G401 (cell line): ENCODE measurements at regions not wholly inside any gene's neighbourhood (a gene's known extent, or its start where the extent isn't known, plus 50 kb on each side); places are given as distances from the start of the nearest gene placed in this dataset.

Source experiments
- DNase-seq: peaks from one replicate; pipeline ENCODE4 v3.0.0-alpha.2; 2015; ENCODE audit warnings: low spot score
- in situ Hi-C: cut with HindIII; loops from 2 replicates; pipeline ENCODE4 v1.10.0; 2016; ENCODE audit warnings: low sequenced_read_pairs, mixed read lengths

DNA sequence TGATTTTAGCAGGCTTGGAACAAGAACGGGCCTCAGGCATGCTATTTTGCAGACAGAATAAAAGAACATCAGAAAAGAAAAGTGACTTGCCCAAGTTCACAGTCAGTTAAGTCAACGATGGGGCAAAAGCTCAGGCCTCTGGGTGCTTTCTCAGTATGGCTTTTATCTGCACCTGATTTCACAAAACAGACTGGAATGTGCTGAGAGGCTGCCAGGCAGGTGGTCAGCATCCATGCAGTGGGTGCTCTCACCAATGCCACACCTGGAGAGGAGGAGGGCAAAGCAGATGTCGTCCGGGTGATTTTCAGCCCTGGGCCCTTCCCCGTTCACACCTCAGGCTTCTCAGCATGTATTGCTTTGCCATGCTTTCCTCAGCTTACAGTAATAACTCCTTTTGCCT lies 854.6 kb downstream of the RNF144A start:
- DNase-seq = no peak
- in situ Hi-C loops = no loop called here

DNA sequence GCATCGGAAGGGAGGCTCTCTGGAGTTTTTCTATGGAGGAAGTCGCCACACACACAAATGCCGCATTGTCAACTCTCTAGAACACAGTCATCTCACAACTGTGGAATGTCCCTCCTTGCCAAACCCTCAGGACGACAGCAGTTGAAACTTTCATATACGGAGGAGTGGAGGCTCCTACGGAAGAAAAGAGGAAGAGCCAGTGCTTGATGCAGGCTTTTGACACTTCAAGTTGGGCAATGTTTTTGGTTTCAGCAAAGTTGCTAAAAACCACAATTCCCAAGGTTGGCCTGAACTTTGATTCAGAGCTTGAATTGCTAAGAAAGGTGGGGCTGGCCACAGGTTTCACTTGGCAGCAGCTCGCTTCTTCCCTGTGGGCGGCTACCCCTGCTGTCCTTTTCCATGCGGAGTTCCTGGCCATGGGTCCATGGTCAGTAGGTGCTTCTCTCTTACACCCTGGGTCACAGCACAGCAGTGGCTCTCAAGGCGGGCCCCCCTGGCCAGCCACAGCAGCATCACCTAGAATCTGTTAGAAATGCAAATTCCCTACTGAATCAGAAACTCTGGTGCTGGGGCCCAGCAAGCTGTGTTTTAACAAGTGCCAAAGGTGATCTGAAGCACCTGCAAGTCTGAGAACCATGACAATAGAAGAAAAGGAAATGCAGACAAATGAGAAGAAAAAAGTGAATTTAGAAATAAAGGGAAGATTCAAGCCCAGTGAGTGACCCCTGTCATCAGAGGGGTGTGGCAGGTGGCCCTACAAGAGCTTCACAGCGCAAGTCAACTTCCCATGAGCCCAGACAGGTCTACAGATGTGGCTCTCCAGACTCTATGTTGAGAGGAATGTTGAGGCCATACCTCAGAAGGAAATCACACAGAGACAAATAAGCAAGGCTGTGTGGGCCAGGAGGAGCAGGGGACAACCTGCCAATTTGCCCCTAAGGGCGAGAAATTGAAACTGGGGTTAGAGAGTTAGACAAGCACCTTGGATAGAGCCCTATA lies 856.4 kb downstream of the RNF144A start:
- no peak for DNase-seq
- in situ Hi-C loops = no loop called here

DNA sequence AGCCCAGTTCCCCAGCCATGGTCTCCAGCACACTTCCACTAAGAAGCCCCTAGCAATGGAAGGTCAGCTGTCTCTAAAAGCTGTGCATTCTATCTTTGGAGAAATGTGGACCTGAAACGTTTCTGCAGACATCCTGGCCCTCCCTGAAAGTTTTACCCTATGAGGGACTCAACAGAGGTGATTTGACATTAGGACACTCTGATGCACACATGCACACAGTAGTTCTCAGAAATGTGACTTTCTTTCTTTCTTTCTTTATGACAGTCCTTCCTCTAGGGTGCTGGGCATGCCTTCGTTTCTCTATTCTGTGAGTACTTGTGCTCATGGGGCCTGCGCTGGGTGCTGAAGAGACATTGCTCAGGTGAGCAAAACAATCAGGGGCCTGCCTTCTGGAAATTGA lies 857.3 kb downstream of the RNF144A start:
- in situ Hi-C loops = no loop called here
- DNase-seq = no peak

DNA sequence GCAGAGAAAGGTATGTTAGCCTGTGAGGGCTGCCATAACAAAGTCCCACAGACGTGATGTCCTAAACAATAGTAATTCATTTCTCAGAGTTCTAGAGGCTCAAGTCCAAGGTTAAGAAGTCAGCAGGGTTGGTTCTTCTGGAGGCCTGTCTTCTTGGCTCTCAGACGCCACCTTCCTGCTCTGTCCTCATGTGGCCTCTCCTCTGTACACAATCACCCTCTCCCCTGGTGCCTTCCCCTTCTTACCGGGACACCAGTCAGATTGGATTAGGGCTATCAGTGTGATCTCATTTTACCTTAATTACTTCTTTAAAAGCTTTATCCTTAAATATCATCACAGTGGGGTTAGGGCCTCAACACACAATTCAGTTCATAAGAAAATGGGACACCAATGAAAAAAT lies 860.5 kb downstream of the RNF144A start:
- no peak for DNase-seq
- in situ Hi-C loops = no loop called here

DNA sequence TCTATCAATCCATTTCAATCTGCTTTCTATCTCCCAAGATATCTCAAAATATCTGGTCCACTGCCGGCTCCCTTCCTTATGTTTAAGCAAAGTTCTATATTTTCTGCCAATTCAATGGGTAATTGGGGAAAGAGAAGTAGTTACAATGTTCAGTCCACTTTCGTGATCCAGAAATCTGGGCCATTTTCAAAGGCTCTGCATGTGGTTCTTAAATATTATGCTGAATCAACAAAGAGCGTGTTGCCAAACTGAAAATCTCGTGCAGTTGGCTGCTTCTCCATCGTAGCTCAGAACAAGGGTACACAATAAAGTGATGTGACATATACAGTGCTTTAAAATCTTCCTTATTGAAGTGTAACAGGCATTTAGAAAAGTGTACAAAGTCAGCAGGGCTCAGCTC lies 863.1 kb downstream of the RNF144A start:
- in situ Hi-C loops = no loop called here
- no peak for DNase-seq

DNA sequence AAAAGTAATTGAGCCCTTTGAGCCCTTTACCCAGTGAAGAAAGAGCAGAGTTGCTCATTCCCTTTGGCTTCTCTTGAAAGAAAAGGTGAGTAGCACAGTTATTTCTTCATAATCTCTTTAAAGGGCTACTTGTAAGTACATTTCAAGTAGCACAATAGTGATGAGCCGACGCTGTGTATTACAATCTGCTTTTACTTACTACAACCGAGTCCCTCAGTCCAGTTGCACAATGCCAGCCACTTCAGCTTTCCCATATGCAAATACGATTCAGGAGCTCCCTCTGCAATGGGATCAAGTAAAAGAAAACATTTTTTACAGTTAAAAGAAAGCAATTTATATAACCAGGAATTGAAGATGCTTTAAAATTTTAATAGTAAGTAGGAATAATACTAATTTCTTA lies 868.5 kb downstream of the RNF144A start:
- in situ Hi-C loops = no loop called here
- DNase-seq = no peak

DNA sequence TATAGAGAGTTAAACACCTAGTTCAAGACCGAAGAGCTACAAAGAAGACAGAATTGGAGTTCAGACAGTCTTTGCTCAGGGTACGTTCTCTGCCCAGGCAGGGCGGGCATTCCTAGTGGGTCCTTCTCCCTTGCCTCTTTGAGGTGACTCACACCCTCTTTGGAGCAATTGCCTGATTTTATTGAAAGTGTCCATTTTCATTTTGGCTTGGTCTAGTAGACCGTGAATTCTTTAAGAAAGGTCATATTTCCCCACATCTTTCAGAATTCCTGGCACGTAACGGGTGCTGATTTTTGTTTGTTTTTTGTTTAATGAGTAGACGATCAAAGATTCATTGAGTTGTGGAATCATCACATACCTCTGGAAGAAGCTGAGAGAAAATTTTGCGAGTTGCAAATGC lies 871.5 kb downstream of the RNF144A start:
- in situ Hi-C loops = no loop called here
- DNase-seq = no peak

DNA sequence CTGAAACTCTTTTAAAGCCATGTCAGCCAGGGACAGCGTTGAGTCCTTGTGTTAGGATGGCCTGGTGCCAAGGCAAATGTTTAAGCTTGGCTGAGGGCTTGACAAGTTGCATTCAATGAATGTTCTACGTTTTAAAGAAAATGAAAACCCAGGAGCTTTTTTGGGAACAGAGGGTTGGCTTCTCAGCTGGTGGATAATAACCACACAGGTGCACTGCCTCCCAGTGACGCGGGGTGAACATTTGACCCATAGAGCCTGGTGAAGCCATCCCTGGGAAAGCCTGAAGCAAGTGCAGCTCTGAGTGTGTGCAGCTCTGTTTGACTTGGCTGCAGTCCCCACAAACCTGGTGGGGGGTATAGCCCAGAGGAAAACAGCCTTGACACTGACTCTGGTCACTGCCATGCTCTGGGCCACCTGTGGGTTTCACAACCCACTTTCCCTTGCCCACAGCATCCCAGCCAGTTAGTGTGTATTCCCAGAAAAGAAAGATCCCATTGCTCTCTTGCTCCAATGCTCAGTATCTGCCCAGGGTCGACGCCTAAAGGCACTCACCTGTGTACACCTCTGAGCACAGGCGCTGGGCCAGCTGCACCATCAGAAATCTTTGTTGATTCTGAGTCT lies 874.9 kb downstream of the RNF144A start:
- in situ Hi-C loops = no loop called here
- DNase-seq = peak; percentile 63

DNA sequence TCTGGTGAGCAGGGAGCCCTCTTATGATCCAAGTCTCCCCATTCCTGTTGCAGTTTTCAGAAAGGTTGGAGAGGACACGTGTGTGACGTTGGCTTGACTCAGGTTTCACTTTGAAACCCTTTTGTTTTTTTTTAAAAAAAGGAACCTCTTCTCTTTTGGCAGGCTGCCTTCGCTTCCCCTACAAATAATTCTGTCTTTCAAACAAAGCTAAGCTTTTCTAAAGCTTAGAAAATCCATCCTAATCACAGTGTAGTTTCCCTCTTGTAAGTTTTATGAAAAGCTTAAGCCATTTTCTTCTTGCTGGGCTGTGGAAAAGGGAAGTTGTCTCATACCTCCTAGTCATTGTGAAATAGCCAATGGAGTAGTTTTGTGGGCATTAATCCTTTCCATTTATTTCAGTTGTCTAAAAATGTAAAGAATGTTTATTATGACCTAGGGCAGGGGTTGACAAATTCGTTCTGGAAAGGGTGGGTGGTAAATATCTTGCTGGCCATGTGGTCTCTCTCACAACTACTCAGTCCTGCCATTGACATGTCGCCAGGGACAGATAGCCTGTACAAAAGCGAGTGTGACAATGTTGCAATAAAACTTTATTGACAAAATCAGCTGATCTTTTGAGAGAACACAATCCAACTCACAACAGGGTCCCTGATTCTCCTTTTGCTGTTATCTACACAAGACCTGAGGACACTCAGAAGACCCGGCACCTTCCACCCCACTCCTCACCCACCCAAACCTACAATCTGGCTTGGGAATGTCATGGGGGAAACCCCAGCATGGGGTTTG lies 878.8 kb downstream of the RNF144A start:
- in situ Hi-C loops = no loop called here
- no peak for DNase-seq

DNA sequence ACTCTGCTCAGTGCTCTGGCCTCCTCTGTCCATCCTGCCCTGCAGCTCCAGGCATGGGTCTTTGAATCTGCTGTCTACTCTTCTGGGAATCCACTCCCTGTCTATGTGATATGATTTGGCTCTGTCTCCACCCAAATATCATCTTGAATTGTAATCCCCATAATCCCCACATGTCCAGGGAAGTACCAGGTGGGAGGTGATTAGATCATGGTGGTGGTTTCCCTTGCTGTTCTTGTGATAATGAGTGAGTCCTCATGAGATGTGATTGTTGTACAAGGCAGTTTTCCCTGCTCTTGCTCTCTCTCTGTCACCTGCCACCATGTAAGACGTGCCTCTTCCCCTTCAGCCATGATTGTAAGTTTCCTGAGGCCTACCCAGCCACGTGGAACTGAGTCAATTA lies 881.8 kb upstream of the ID2 start:
- DNase-seq = no peak
- in situ Hi-C loops = no loop called here

DNA sequence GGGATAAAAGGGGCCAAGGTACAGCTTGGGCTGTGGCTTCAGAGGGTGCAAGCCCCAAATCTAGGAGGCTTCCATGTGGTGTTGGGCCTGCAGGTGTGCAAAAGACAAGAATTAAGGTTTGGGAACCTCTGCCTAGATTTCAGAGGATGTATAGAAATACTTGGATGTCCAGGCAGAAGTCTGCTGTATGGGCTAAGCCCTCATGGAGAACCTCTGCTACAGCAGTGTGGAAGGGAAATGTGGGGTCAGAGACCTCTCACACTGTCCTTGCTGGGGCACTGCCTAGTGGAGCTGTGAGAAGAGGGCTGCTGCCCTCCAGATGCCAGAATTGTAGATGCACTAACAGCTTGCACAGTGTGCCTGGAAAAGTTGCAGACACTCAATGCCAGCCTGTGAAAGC lies 880.6 kb upstream of the ID2 start:
- in situ Hi-C loops = no loop called here
- DNase-seq = no peak

DNA sequence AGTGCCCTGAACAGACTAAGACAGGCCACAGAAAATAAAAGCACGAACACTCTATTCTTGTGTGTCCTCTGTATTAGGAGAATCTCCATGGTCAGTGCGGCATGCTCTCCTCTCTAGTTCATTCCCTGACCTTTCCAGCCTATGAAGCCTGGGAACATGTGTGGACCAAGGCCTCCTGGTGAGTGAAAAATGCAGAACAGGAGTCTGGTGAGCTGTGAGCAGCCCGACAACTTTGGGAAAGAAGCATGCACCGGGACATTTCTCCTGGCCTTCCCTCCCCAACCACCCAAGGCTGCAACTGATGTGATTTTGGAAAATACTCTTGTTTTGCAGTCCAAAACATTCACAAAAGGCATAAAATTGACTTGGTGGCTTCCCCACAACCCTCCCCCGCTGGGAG lies 878.3 kb upstream of the ID2 start:
- DNase-seq = no peak
- in situ Hi-C loops = no loop called here

DNA sequence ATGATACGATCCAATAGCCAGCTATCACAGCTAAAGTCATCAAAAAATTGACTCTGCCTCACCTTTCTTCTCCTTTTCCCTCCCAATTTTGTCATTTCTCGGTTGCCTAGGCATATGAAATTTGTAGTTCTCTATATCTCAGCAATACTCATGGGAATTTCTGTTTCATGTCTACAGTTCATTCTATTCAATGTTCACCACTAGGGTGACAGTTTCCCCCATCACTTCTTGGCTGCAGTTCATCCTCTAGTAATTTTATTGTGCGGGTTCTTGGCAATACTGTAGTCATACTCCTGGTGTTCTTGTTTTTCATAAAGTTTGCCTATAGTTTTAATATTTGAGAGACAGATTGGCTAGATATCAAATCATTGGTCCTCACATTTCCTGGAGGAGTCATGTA lies 872.2 kb upstream of the ID2 start:
- in situ Hi-C loops = no loop called here
- DNase-seq = no peak

DNA sequence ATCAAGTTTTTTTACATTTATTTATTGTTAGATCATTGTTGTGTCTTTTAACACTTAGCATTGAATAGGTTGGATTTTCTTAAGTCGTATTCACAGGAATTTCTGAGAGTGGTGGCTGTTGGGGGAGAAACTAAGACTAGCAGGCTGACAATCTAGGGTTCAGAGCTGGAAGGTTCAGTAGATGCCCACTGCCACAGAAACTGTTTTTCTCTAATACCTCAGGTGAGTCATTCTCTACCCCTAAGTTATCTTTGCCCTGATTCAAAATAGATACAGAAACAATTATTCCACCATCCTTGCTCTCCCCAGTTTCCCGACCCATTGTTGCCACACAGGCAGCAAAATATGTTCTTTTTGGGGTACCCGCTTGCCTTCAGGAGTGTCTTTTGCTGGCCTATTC lies 870.8 kb upstream of the ID2 start:
- in situ Hi-C loops = no loop called here
- DNase-seq = no peak

DNA sequence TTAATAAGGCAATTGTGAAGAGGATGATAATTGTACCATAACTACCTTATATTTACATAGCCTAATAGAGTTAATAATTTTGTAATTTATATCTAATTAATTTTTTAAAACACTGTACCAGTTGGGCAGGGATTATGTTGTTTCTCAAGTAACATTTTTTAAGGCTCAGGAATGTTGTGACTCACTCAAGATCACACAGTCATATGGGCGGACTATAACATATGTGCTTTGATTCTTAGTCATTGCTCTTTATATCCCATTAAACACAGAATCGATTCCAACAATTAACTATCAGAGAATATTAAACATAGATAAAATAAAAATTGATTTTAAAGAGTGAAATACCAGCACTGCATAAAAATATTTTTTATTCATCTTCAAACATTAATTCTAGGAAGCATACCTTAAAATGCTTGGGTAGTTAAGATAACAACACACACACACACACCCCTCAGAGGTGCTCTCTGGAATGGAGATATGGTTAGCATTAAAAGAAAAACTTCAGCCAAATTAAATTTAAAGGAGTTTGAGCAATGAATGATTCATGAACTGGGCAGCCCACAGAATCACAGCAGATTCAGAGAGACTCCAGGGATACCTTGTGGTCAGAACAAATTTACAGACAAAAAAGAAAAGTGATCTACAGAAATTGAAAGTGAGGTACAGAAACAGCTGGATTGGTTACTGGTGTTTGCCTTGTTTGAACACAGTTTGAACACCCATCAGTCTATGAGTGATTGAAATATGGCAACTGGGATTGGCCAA lies 869.4 kb upstream of the ID2 start:
- no peak for DNase-seq
- in situ Hi-C loops = no loop called here

DNA sequence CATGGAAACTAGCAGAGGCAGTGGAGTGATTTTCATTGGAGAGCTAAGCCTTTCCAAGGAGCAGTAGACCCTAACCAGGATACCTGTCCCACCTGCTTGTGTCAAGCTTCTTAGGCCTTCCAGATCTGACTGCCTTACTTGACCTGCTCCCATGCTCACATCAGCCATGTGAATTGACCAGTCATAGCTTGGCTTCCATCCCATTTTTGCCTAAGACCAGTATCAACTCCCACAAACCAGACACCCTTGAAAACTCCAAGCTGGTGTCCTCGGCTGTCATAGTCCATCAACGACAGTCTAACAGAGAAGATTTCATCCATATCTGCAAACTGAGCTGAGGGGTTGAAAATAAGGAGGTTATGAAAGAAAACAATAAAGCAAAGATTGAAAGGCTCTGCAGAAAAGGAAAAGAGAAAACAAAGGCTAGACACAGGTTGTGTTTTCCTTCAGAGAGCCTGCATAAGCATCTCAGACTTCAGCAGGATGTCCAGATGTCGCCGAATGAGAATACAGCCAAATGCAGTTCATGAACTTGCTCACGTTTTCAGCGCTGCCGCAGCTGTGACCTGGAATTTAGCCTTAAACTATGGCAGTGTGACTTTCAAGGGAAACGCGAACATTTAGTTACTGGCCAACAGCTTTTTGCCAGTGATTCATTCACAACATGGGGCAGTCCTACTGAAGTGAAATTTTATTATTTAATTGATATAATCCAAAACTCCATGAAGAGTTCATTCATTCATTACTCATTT lies 868.1 kb upstream of the ID2 start:
- no peak for DNase-seq
- in situ Hi-C loops = no loop called here

DNA sequence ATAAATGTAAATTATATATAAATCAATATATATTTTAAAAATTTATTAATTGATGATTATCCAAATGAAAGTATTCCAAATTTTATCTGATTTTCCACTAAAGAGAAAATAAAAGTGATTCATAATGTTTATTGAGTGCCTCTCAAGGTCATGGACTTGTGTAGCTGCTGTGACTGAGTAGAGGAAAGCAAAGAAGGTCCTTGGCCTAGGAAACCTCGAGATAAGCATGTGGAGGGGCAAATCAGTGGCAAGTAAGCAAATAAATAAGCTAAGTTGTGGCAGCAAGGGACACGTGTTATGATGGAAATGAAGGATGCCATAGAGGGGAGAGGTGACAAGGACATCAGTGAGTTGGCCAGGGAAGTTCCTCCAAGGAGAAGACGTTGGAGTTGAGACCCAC lies 866.1 kb upstream of the ID2 start:
- in situ Hi-C loops = no loop called here
- DNase-seq = no peak

DNA sequence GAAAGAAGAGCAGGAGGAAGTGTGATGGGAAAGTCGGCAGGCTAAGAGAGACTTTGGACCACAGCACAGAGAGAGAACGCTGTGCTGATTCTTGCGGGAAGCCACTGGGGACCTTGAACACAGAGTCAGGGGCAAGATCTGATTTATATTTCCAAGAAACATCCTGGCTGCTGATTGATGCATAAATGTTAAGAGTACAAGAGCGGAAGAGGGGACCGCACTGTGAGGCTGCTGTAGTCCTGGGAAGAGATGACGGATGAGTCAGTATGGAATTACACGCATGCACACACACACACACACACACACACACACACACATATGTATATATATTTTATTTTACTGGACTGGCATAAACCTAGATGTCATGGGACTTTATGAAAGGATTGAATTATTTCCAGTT lies 865.6 kb upstream of the ID2 start:
- in situ Hi-C loops = no loop called here
- DNase-seq = no peak

DNA sequence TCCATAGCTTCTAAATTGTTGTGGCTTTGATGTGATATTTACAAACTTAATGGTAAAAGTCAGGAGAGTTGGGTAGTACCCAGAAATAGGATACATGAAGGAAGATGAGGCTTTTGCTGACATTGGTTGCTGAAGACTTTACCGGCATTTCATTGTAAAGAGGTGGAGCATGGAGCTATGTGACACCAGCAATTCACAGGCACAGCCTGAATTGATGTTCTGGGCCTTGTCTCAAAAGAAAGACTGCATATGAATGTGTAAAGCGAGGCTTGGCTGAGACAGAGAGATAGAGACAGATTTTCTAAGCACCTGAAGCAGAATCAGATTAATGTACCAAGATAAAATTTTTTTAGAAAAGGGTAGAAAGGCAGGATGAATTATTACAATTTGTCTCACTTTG lies 864.9 kb upstream of the ID2 start:
- no peak for DNase-seq
- in situ Hi-C loops = no loop called here
